ENCODE measurements at regions not wholly inside any gene's neighbourhood (a gene's known extent, or its start where the extent isn't known, plus 50 kb on each side); places are given as distances from the start of the nearest gene placed in this dataset.

DNA sequence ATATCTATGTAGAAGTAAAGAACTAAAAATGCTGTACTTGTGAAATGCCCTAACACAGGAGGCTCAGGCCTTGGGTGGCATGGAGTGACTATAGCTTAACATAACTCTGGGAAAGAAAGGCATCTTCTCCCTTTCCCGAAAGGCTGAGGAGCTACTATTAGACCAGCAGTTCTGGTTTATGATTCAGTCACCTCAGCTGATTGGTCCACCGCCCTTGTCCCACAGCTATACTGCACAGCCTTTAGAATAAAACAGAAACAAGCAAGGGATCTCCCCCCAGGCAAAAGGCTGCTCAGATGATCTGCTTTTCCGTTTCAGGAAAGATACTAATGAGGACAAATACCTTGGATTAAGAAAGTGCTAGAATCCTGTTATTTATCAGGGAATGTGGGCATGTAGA, 171.3 kb downstream of the SNCA start:
- no peak for DNase-seq

GRCh38 chr4:89664521-89664920, 172.4 kb downstream of the SNCA start:
- no peak for DNase-seq

DNA sequence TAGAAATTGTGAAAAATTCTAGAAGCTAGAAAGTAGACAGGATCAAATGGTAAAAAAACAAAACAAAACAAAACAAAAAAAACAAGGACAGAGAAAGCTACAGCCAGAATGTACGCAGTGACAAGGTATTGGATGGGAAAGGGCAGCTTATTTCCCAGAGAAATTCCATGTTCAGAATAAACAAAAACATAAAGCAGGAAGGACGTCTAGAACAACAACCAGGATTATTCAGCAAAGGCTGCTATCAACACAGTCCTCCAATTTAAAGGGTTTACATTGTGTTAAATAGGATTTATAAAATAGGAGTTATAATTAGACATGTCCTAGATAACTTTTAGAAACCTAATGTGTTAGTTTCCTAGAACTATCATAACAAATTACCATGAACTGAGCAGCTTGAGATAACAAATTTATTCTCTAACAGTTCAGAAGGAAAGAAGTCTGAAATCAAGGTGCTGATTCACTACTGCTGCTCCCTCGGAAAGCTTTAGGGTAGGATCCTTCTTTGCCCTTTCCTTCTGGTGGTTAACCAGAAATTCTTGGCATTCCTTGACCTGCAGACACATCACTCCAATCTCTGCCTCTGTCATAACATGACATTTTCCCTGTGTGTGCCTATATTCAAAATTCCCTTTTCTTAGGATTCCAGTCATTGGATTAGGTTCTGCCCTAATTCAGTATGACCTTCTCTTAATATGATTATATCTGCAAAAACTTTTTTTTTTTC, 175.6 kb downstream of the SNCA start:
- no peak for DNase-seq

- no peak for DNase-seq
These were observed 176.4 kb downstream of the SNCA start for GRCh38 chr4:89660444-89661172.

GRCh38 chr4:89658701-89659024, 178.3 kb downstream of the SNCA start:
- DNase-seq, result no peak

DNA sequence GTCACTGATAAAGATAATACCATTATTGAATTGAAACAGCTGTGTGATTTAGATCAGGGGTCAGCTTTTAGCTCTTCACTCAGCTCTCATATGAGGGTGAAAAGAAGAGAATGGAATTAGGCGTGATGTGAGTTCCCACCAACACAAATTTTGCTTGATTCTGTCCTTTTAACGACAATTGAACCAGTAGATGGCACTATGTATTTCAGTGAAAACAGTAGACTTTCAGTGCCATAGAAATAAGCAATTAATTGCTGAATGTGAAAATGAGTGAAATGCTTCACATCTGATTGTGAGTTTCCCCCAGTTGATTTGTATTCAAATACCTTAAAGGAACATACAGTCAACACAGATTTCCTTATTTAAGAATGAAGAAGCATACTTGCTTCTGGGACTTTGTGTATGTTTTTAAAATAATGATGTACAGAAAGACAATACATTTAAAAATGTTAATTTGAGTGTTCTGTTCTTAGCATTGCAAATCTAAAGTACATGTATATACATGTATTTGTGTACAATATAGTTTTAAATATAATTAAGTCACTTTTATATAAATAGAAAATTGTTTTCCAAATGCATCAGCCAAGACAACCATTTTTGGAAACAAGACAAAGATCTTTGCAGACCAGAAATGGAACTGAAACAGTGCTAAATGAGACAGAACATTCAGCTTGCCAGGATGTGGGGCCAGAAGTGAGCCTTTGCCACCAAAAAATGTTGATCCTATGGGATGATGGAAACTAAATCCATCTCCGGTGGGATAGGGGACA, 178.8 kb downstream of the SNCA start:
- peak; percentile 24 for DNase-seq

DNA sequence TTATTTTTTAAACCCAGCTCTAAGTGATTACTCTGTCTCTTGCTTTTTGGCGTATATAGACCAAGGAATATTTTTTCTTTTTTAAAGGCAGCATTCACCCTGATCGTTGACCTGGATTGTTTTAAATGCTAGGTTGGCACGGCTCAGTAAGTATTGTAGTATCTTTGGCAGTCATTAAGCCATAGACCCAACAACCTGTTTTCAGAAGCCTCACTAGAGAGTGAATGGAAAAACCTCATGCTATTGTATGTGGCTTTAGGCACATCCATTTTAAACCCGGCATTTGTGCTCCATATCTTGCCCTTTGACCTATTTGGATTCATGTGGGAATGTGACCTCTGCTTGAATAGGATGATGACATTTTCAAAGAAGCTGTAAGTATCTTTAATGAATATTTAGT, 183.9 kb downstream of the SNCA start:
- no peak for DNase-seq

GRCh38 chr4:89645482-89645881, 191.5 kb downstream of the SNCA start:
- DNase-seq, result no peak

- DNase-seq, result no peak
These were observed 195.6 kb downstream of the SNCA start for GRCh38 chr4:89641367-89641687.

- no peak for DNase-seq
These were observed 196.2 kb downstream of the SNCA start for GRCh38 chr4:89640620-89641366.

GRCh38 chr4:89639395-89639794, 197.6 kb downstream of the SNCA start:
- no peak for DNase-seq

DNA sequence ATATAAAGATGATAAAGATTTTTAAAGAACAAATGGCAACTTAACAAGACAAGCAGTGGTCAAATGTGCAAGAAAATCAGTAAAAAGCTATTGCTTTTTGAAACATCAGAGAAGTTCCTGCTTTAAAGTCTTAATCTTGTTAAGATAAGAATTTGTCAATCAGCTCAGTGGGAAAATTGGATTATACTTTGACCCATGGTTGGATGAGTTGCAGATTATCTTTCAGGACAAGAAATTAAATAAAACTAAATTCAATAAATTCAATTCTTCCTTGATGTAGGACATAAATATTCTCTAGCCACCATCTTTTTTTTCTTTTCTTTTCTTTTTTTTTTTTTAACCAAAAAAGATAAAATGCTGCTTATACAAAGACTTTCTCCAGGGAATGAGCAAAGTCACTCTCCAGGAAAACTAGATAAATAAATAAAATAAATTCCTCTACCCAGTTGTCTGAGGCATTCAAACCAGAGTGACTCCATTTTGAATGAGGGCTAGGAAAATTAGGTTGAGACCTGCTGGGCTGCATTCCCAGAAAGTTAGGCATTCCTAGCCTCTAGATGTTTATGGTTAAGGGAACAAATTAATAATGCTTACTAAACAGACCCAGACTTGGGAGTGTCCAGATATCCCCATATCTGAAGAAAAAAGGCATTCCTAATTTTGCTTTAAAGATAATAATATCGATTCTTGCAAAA, 211.2 kb downstream of the SNCA start:
- no peak for DNase-seq

GRCh38 chr4:89619206-89619962, 217.6 kb downstream of the SNCA start:
- DNase-seq, result no peak

GRCh38 chr4:89618151-89618550, 218.8 kb downstream of the SNCA start:
- DNase-seq, result no peak

DNA sequence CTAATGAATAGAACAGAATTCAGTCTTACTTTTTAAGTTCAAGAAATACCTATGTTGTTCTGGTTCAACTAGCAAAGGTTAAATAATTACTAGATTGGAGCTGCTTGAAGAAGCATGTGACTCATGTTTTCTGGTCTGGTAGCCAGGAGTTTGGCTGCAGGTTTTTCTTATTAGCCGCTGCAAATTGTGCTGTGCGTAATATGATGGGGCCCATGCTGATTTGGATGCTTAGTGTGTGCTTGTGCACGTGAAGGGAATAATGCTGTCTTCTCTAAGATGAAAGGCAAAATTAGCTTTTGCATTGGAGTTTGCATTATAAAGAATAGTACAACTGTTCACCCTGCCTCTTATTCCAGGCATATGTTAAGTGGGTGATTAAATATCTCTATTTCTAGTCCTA, 219.6 kb downstream of the SNCA start:
- peak; percentile 27 for DNase-seq

DNA sequence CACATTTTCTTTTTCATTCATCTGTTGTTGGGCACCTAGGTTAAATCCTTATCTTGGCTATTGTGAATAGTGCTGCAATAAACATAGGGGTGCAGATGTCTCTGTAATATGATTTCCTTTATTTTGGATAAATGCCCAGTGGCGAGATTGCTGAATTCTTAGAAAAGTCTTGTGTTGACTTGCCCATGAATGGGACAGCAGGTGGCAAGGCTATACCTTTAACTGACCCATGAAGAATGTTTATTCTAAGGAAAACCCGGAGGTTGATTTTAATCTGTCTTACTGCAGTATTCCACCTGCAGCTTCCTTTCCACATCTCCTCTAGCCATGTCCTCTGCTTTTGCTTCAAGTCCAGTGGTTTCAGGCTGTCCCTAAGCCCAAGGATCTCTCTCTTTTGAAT, 220.6 kb downstream of the SNCA start:
- DNase-seq, result peak; percentile 76

DNA sequence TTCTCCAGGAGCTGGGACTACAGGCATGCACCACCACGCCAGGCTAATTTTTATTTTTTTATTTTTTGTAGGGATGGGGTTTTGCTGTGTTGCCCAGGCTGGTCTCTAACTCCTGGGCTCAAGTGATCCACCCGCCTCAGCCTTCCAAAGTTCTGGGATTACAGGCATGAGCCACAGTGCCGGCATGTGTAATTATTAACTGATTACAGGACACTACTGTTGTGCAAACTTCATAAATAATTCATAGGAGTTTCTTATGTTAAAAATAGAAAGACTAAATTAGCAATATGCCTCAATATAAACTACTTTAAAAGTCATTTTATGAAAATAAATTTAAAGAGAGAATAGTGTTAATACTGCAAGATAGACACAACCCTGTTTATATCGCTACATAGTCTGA, 221.9 kb downstream of the SNCA start:
- no peak for DNase-seq

- DNase-seq, result no peak
These were observed 222.8 kb downstream of the SNCA start for GRCh38 chr4:89614155-89614554.

GRCh38 chr4:89610236-89610635, 226.7 kb downstream of the SNCA start:
- no peak for DNase-seq

DNA sequence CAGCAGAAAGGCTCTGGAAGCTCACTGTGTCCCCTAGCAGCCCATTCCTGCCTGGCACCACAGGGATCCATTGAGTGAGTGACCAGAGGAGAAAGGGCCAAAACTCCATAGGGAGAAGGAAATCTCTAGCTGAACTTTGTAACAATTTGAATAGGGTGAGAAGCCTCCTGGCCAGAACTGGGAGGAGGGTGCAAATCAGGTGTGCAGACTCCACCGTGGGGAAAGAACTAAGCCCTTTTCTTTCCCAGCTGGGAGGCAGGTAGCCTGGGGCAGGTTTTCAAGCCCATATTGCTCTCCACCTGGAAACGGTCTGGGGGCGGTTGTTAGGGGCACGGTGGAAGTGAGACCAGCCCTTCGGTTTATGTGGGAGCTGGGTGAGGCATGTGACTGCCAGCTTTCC, 227.2 kb downstream of the SNCA start:
- DNase-seq, result no peak

DNA sequence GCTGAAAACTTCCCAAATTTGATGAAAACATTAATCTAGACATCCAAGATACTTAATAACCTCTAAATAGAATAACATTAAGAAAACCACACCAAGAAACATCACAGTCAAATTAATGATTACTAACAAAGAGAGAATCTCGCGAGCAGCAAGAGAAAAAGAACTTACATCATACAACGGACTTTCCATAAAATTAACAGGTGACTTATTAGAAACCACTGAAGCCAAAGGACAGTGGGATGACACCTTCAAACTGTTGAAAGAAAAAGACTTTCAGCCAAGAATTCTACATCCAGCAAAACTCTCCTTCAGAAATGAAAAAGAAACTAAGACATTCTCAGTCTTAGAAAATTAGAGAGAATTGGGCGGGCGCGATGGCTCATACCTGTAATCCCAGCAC, 232.0 kb downstream of the SNCA start:
- no peak for DNase-seq

- DNase-seq, result no peak
These were observed 237.9 kb downstream of the SNCA start for GRCh38 chr4:89599026-89599425.

All from NCI-H2171 treated with DMSO at 0.1 percent for 48 hours (cell line).